ENCODE measurements at regions not wholly inside any gene's neighbourhood (a gene's known extent, or its start where the extent isn't known, plus 50 kb on each side); places are given as distances from the start of the nearest gene placed in this dataset.

- TF ChIP-seq, protein P1, sequence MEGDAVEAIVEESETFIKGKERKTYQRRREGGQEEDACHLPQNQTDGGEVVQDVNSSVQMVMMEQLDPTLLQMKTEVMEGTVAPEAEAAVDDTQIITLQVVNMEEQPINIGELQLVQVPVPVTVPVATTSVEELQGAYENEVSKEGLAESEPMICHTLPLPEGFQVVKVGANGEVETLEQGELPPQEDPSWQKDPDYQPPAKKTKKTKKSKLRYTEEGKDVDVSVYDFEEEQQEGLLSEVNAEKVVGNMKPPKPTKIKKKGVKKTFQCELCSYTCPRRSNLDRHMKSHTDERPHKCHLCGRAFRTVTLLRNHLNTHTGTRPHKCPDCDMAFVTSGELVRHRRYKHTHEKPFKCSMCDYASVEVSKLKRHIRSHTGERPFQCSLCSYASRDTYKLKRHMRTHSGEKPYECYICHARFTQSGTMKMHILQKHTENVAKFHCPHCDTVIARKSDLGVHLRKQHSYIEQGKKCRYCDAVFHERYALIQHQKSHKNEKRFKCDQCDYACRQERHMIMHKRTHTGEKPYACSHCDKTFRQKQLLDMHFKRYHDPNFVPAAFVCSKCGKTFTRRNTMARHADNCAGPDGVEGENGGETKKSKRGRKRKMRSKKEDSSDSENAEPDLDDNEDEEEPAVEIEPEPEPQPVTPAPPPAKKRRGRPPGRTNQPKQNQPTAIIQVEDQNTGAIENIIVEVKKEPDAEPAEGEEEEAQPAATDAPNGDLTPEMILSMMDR (IDR thresholded peaks at IDR 0.05 in 4 of 5, conservative IDR thresholded peaks at IDR 0.05 in 1 of 5): no peak
- no peak for TF ChIP-seq POLR2A (IDR thresholded peaks at IDR 0.05)
These were observed 305.4 kb downstream of the PCNX1 start for GRCh38 chr14:71212683-71213107.

All from gastrocnemius medialis (tissue), 4 donors.